HFFc6 (cell line): ENCODE measurements at regions not wholly inside any gene's neighbourhood (a gene's known extent, or its start where the extent isn't known, plus 50 kb on each side); places are given as distances from the start of the nearest gene placed in this dataset.

ENCODE experiments used
- DNase-seq: peaks from one replicate; pipeline ENCODE4 v3.0.0-alpha.2; 2018
- H3K27ac Mint-ChIP-seq: 2 replicates; pipeline ENCODE4 v1.8.0; 2020; ENCODE audit warnings: mild to moderate bottlenecking, mixed read lengths
- H3K27me3 Mint-ChIP-seq: 2 replicates; pipeline ENCODE4 v1.8.0; 2021; ENCODE audit warnings: mild to moderate bottlenecking, moderate library complexity, mixed read lengths; ENCODE audit not compliant: insufficient read depth
- H3K36me3 Mint-ChIP-seq: 2 replicates; pipeline ENCODE4 v1.8.0; 2021; ENCODE audit warnings: low read depth, mixed read lengths
- H3K4me1 Mint-ChIP-seq: 2 replicates; pipeline ENCODE4 v1.8.0; 2020; ENCODE audit warnings: low read depth, mixed read lengths
- H3K4me3 Mint-ChIP-seq: 2 replicates; pipeline ENCODE4 v1.8.0; 2020; ENCODE audit warnings: mild to moderate bottlenecking, moderate library complexity, mixed read lengths
- H3K9me3 Mint-ChIP-seq: 2 replicates; pipeline ENCODE4 v1.8.0; 2020; ENCODE audit warnings: mild to moderate bottlenecking, mixed read lengths
- CTCF ChIP-seq: fragments of 200-600 bp; sonication (generic); IDR thresholded peaks from 2 replicates; pipeline ENCODE4 v1.5.0; 2021; ENCODE audit warnings: antibody characterized with exemption, mild to moderate bottlenecking

GRCh38 chr14:100981809-100982208 is 78.3 kb upstream of the RTL1 start:
- Mint-ChIP-seq H3K4me3 (peak overlapping the region; percentile 49), H3K4me1 (peaks cover 93% of the 10 kb centered on the region), H3K9me3 (no peaks in the 10 kb centered on the region), H3K36me3 (peaks cover 43% of the 10 kb centered on the region), H3K27ac (peak overlapping the region; percentile 54; the same call in 1 of the 2 replicates), H3K27me3 (peaks cover 8% of the 10 kb centered on the region)
- TF ChIP-seq CTCF: no peak
- peak; percentile 29 for DNase-seq

GRCh38 chr14:100982353-100982752 is 78.8 kb upstream of the RTL1 start:
- H3K9me3 Mint-ChIP-seq: no peaks in the 10 kb centered on the region
- H3K36me3 Mint-ChIP-seq: peaks cover 41% of the 10 kb centered on the region
- peak overlapping the region; percentile 49 for H3K4me3 Mint-ChIP-seq
- H3K27me3 Mint-ChIP-seq: peaks cover 8% of the 10 kb centered on the region
- TF ChIP-seq CTCF: no peak
- H3K27ac Mint-ChIP-seq: peak overlapping the region; percentile 54
- DNase-seq: no peak
- H3K4me1 Mint-ChIP-seq: peaks cover 95% of the 10 kb centered on the region

GRCh38 chr14:100982762-100983161 is 79.2 kb upstream of the RTL1 start:
- peaks cover 95% of the 10 kb centered on the region for H3K4me1 Mint-ChIP-seq
- H3K36me3 Mint-ChIP-seq: peaks cover 38% of the 10 kb centered on the region
- H3K9me3 Mint-ChIP-seq: no peaks in the 10 kb centered on the region
- H3K27ac Mint-ChIP-seq: peak overlapping the region; percentile 54
- peaks cover 8% of the 10 kb centered on the region for H3K27me3 Mint-ChIP-seq
- TF ChIP-seq CTCF: no peak
- H3K4me3 Mint-ChIP-seq: peak overlapping the region; percentile 49
- DNase-seq: peak; percentile 27

GRCh38 chr14:100983710-100984109 is 80.2 kb upstream of the RTL1 start:
- H3K4me1 Mint-ChIP-seq: peaks cover 96% of the 10 kb centered on the region
- no peak for DNase-seq

GRCh38 chr14:100988011-100988410 is 84.5 kb upstream of the RTL1 start:
- Mint-ChIP-seq H3K4me3 (no peak overlapping the region), H3K36me3 (peaks cover 48% of the 10 kb centered on the region), H3K9me3 (no peaks in the 10 kb centered on the region), H3K27me3 (peaks cover 11% of the 10 kb centered on the region), H3K4me1 (peaks cover 95% of the 10 kb centered on the region), H3K27ac (no peak overlapping the region)
- TF ChIP-seq CTCF: no peak
- DNase-seq: no peak

More at GRCh38 chr14:100983710-100984109, 80.2 kb upstream of the RTL1 start:
- peaks cover 6% of the 10 kb centered on the region for H3K27me3 Mint-ChIP-seq
- no peak overlapping the region for H3K27ac Mint-ChIP-seq
- H3K9me3 Mint-ChIP-seq: no peaks in the 10 kb centered on the region
- H3K4me3 Mint-ChIP-seq: no peak overlapping the region
- no peak for TF ChIP-seq CTCF
- peaks cover 38% of the 10 kb centered on the region for H3K36me3 Mint-ChIP-seq

GRCh38 chr14:100988411-100988900 is 84.9 kb upstream of the RTL1 start:
- Mint-ChIP-seq H3K4me1 (peaks cover 95% of the 10 kb centered on the region), H3K9me3 (no peaks in the 10 kb centered on the region), H3K27me3 (peaks cover 11% of the 10 kb centered on the region), H3K36me3 (peaks cover 50% of the 10 kb centered on the region), H3K4me3 (peak overlapping the region; percentile 44), H3K27ac (peak overlapping the region; percentile 40; the same call in 1 of the 2 replicates)
- no peak for DNase-seq
- TF ChIP-seq CTCF: no peak
